Stomach (tissue), 8 donors: ENCODE measurements at regions not wholly inside any gene's neighbourhood (a gene's known extent, or its start where the extent isn't known, plus 50 kb on each side); places are given as distances from the start of the nearest gene placed in this dataset.

Source experiments
- DNase-seq, 2 donors: peaks; one replicate each; pipeline versions ENCODE4 v3.0.0 to v3.0.0-alpha.2; 2013 to 2019
- H3K27ac ChIP-seq, 5 donors: fragments of 200-600 bp in 4 of 5; sonication (generic) in 4 of 5; one replicate each; pipeline ENCODE4 v1.5.1; 2013 to 2019; ENCODE audit warnings: mild to moderate bottlenecking in 1 of 5, moderate library complexity in 1 of 5
- H3K27me3 ChIP-seq, 3 donors: fragments of 200-600 bp; sonication (generic); one replicate each; pipeline ENCODE4 v1.5.1; 2017 to 2019; ENCODE audit warnings: mixed run types in 1 of 3
- H3K36me3 ChIP-seq, 4 donors: fragments of 200-600 bp; sonication (generic); 1 replicate in 3 of 4; 2 replicates in 1 of 4; pipeline ENCODE4 v1.5.1; 2016 to 2019
- H3K4me1 ChIP-seq, 4 donors: fragments of 200-600 bp; sonication (generic); one replicate each; pipeline ENCODE4 v1.5.1; 2016 to 2019
- H3K4me3 ChIP-seq, 4 donors: fragments of 200-600 bp; sonication (generic) in 3 of 4; one replicate each; pipeline ENCODE4 v1.5.1; 2016 to 2019; ENCODE audit warnings: mild to moderate bottlenecking in 1 of 4
- H3K9me3 ChIP-seq, 4 donors: fragments of 200-600 bp; sonication (generic); one replicate each; pipeline ENCODE4 v1.5.1; 2016 to 2019
- EP300 ChIP-seq: sonication (generic); formaldehyde crosslinking; IDR thresholded peaks from one replicate; pipeline ENCODE4 v1.6.1; 2017; ENCODE audit warnings: antibody characterized with exemption
- POLR2A ChIP-seq, 4 donors: fragments of 450-650 bp; IDR thresholded peaks; one replicate each; pipeline ENCODE4 v1.6.1; 2016; ENCODE audit warnings: antibody characterized with exemption in 4 of 4, control low read depth in 2 of 4, mild to moderate bottlenecking in 1 of 4, moderate library complexity in 1 of 4
- POLR2AphosphoS5 ChIP-seq, 3 donors: sonication (generic); formaldehyde crosslinking; IDR thresholded peaks; one replicate each; pipeline ENCODE4 v1.6.1; 2016; ENCODE audit warnings: antibody characterized with exemption in 3 of 3
- WGBS, 5 donors: extraction: QIAGEN DNeasy Blood & Tissue Kit in 3 of 5; methylation state at CpG; one replicate each; pipeline versions ENCODE4 v1.1.5 to v1.1.7; 2013 to 2018; 5-methylcytosine and 5-hydroxymethylcytosine counted together
- intact Hi-C: fragments of 100-400 bp; cut with DNase I; formaldehyde crosslinking; loops from one replicate; pipeline ENCODE4 v1.15.1; 2023; ENCODE audit warnings: low total_unique reads
- TF ChIP-seq, protein P1 (sequence below), 7 experiments: fragments of 450-650 bp in 4 of 7; fragments of 200-600 bp in 3 of 7; sonication (generic) in 3 of 7; IDR thresholded peaks; one replicate each; pipeline ENCODE4 v1.5.1; 2016 to 2019; ENCODE audit warnings: antibody characterized with exemption in 7 of 7, control low read depth in 2 of 7, mild to moderate bottlenecking in 1 of 7
- donor health status: healthy with polysubstance abuse.
- donor health status: Bipolar disorder and iron deficiency.
- donor health status: healthy.

DNA sequence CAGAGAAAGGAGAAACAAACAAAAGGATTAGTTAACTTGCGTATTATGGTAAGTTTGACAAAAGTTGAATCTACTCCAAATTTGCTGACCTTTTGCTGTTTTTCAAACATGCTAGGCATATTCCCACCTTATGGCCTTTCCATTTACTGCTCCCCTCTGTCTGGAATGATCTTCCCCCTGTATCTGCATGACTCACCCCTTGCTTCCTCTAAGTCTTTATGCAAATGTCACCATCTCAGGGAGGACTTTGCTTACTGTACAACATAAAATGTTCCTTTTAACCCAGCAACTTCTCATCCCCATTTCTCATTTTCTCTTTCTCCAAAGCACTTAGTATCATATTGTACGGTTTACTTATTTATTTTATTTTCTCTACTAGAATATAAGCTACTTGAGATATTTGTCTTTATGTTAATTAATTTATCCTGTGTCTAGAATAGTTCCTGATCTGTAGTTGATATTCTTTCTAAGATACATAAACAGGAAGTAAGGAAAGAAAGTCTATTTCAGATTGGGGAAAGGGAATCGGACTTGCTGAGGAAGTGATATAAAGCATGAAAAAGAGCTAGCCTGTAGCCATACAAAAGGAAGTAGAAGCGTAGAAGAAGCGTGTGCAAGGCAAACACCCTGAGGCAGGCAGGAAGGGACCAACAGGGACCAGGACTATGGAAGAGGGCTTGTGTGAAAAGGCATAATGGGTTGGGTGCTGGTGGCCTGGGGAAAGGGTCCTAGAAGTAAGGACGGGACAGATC is 144.9 kb upstream of the ERBB4 start:
- Histone ChIP-seq H3K9me3 (no peaks in the 10 kb centered on the region), H3K36me3 (no peaks in the 10 kb centered on the region), H3K4me1 (no peaks in the 10 kb centered on the region), H3K27ac (no peak overlapping the region), H3K27me3 (no peaks in the 10 kb centered on the region), H3K4me3 (no peak overlapping the region)
- TF ChIP-seq EP300 (no peak), POLR2A (IDR thresholded peaks at IDR 0.05) (no peak)
- TF ChIP-seq, protein P1, sequence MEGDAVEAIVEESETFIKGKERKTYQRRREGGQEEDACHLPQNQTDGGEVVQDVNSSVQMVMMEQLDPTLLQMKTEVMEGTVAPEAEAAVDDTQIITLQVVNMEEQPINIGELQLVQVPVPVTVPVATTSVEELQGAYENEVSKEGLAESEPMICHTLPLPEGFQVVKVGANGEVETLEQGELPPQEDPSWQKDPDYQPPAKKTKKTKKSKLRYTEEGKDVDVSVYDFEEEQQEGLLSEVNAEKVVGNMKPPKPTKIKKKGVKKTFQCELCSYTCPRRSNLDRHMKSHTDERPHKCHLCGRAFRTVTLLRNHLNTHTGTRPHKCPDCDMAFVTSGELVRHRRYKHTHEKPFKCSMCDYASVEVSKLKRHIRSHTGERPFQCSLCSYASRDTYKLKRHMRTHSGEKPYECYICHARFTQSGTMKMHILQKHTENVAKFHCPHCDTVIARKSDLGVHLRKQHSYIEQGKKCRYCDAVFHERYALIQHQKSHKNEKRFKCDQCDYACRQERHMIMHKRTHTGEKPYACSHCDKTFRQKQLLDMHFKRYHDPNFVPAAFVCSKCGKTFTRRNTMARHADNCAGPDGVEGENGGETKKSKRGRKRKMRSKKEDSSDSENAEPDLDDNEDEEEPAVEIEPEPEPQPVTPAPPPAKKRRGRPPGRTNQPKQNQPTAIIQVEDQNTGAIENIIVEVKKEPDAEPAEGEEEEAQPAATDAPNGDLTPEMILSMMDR (IDR thresholded peaks at IDR 0.05): no peak
- 44 to 64% (median 58%) methylated on average over 6 of the region's 6 CpGs for WGBS, 5 donors
- intact Hi-C loops: no loop called here
- no peak for DNase-seq

DNA sequence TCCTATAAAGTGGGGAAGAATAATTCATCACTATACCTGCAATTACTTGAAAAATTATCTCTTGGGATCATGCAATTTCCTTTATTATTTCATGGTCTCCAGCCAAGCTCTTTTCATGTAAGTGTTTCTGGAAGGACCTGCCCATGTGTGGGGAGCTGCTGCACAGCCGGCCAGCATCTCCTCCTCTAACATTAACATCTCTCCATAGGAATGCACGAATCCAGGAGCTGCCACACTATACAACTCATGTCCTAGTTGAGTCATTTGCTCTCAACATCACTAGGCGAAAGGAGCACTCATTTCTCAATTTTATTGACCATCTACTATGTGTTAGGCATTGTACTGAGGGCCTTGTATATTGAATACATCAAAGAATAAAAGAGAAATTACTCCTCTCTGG is 144.3 kb upstream of the ERBB4 start:
- WGBS, 5 donors: 64 to 74% (median 72%) methylated on average over 3 of the region's 3 CpGs
- intact Hi-C loops: no loop called here
- H3K27me3 ChIP-seq: no peaks in the 10 kb centered on the region
- no peak overlapping the region for H3K27ac ChIP-seq
- H3K4me3 ChIP-seq: no peak overlapping the region
- no peaks in the 10 kb centered on the region for H3K36me3 ChIP-seq
- H3K4me1 ChIP-seq: no peaks in the 10 kb centered on the region
- DNase-seq: no peak
- H3K9me3 ChIP-seq: no peaks in the 10 kb centered on the region
- TF ChIP-seq POLR2A (IDR thresholded peaks at IDR 0.05) (no peak), EP300 (no peak), POLR2AphosphoS5 (IDR thresholded peaks at IDR 0.05) (no peak)
- TF ChIP-seq, protein P1 (IDR thresholded peaks at IDR 0.05): no peak

DNA sequence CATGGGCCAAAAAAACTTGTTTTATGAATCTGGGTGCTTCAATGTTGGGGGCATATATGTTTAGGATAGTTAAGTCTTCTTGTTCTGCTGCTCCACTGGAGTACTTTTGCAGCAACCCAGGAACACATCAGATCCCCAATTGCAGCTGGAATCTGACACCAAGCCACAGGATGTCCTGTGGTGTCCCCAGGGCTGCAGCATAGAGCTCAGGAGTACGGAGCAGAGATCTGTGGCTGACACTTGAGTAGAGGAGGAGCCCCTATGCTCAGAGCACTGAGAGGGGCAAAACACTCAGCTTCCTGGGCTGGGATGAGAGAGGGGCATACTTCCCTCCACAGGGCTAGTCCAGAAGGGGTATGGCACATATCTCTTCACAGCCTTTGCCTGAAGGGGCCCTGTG is 138.9 kb upstream of the ERBB4 start:
- Histone ChIP-seq H3K36me3 (no peaks in the 10 kb centered on the region), H3K4me3 (no peak overlapping the region), H3K27ac (no peak overlapping the region), H3K27me3 (no peaks in the 10 kb centered on the region), H3K4me1 (no peaks in the 10 kb centered on the region), H3K9me3 (no peaks in the 10 kb centered on the region)
- WGBS, 5 donors: 0 to 38% (median 20%) methylated on average over 1 of the region's 1 CpG
- no peak for TF ChIP-seq POLR2A (IDR thresholded peaks at IDR 0.05)
- TF ChIP-seq POLR2AphosphoS5 (IDR thresholded peaks at IDR 0.05): no peak
- TF ChIP-seq, protein P1 (IDR thresholded peaks at IDR 0.05): no peak
- no peak for TF ChIP-seq EP300
- no peak for DNase-seq
- intact Hi-C loops: no loop called here

DNA sequence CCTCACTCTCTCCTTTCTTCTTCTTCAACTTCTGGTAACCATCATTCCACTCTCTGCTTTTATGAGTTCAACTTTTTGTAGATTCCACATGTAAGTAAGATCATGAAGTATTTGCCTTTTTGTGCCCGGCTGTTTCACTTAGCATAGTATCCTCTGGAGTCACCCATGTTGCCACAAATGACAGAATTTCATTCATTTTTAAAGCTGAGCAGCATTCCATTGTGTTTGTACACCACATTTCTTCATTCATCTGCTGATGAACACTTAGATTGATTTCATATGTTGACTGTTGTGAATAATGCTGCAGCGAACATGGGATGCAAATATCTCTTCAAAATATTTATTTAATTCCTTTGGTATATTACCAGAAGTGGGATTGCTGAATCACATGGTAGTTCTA is 133.6 kb upstream of the ERBB4 start:
- TF ChIP-seq POLR2AphosphoS5 (IDR thresholded peaks at IDR 0.05) (no peak), POLR2A (IDR thresholded peaks at IDR 0.05) (no peak), EP300 (no peak)
- TF ChIP-seq, protein P1 (IDR thresholded peaks at IDR 0.05): no peak
- Histone ChIP-seq H3K4me1 (no peaks in the 10 kb centered on the region), H3K27ac (no peak overlapping the region), H3K4me3 (no peak overlapping the region), H3K27me3 (no peaks in the 10 kb centered on the region), H3K36me3 (no peaks in the 10 kb centered on the region), H3K9me3 (no peaks in the 10 kb centered on the region)
- 80 to 91% (median 85%) methylated on average over 2 of the region's 2 CpGs for WGBS, 5 donors
- intact Hi-C loops: no loop called here
- DNase-seq: no peak
